SK-N-SH (cell line): ENCODE measurements at regions not wholly inside any gene's neighbourhood (a gene's known extent, or its start where the extent isn't known, plus 50 kb on each side); places are given as distances from the start of the nearest gene placed in this dataset.

Experiments
- CTCF ChIA-PET: fragments of 300-600, 350-600 bp; formaldehyde crosslinking; extraction: SDS; loops from one replicate; lab custom pipeline; 2021; lab: Yijun Ruan, JAX
- POLR2A ChIA-PET: fragments of 350-600 bp; sonication (Branson Sonifier 250); formaldehyde crosslinking; extraction: SDS; loops from one replicate; lab custom pipeline; 2020; ENCODE audit warnings: antibody characterized with exemption, inconsistent platforms; lab: Yijun Ruan, JAX
- DNase-seq: peaks from one replicate; pipeline ENCODE4 v3.0.0; 2012
- H2AFZ ChIP-seq: fragments of 200-600 bp; sonication (generic); 2 replicates; pipeline ENCODE4 v1.8.1; 2016; ENCODE audit warnings: antibody characterized with exemption, mild to moderate bottlenecking, low read depth
- H3F3A ChIP-seq: fragments of 200-600 bp; sonication (generic); replicated peaks from 2 replicates; pipeline ENCODE3; 2016; ENCODE audit warnings: antibody characterized with exemption, mild to moderate bottlenecking; ENCODE audit not compliant: insufficient read depth
- H3K27ac ChIP-seq, 2 experiments: fragments of 200-500 bp in 1 of 2; fragments of 200-600 bp in 1 of 2; sonication (Bioruptor generic) in 1 of 2; sonication (generic), shearing (Covaris generic) in 1 of 2; 2 replicates each; pipeline versions ENCODE4 v1.5.1 to v1.6.1; 2014 to 2016; ENCODE audit warnings: low read depth in 2 of 2, inconsistent platforms in 1 of 2, low read length in 1 of 2, mild to moderate bottlenecking in 1 of 2, mixed read lengths in 1 of 2
- H3K27me3 ChIP-seq: fragments of 200-600 bp; sonication (generic), shearing (Covaris generic); 2 replicates; pipeline ENCODE4 v1.6.1; 2016; ENCODE audit warnings: mixed run types; ENCODE audit not compliant: insufficient read depth
- H3K36me3 ChIP-seq, 2 experiments: fragments of 200-500 bp in 1 of 2; fragments of 200-600 bp in 1 of 2; sonication (Bioruptor generic) in 1 of 2; sonication (generic) in 1 of 2; replicated peaks in 1 of 2; 2 replicates each; pipeline versions ENCODE3 to v1.5.1; 2014 to 2016; ENCODE audit warnings: low read length in 1 of 2, mild to moderate bottlenecking in 1 of 2; ENCODE audit not compliant: insufficient read depth in 2 of 2, control insufficient read depth in 1 of 2
- H3K4me1 ChIP-seq, 2 experiments: fragments of 200-500 bp in 1 of 2; fragments of 200-600 bp in 1 of 2; sonication (Bioruptor generic) in 1 of 2; sonication (generic), shearing (Covaris generic) in 1 of 2; 2 replicates each; pipeline versions ENCODE4 v1.5.1 to v1.6.1; 2014 to 2016; ENCODE audit warnings: low read depth in 1 of 2, low read length in 1 of 2, mixed run types in 1 of 2; ENCODE audit not compliant: insufficient read depth in 2 of 2, control insufficient read depth in 1 of 2
- H3K4me2 ChIP-seq: fragments of 200-600 bp; sonication (generic), shearing (Covaris generic); 2 replicates; pipeline ENCODE4 v1.6.1; 2017; ENCODE audit warnings: mixed run types
- H3K4me3 ChIP-seq, 2 experiments: fragments of 200-500 bp in 1 of 2; fragments of 200-600 bp in 1 of 2; sonication (Bioruptor generic) in 1 of 2; sonication (generic), shearing (Covaris generic) in 1 of 2; 2 replicates each; pipeline versions ENCODE4 v1.5.1 to v1.8.1; 2014 to 2016; ENCODE audit warnings: low read depth in 2 of 2, inconsistent platforms in 1 of 2, low read length in 1 of 2, mild to moderate bottlenecking in 1 of 2, mixed read lengths in 1 of 2, moderate library complexity in 1 of 2
- H3K79me2 ChIP-seq: fragments of 200-600 bp; sonication (generic); 2 replicates; pipeline ENCODE4 v1.8.1; 2017; ENCODE audit warnings: mild to moderate bottlenecking; ENCODE audit not compliant: insufficient read depth
- H3K9ac ChIP-seq: fragments of 200-600 bp; sonication (generic); 2 replicates; pipeline ENCODE4 v1.6.1; 2017; ENCODE audit warnings: mixed run types
- H3K9me2 ChIP-seq: fragments of 200-600 bp; sonication (generic); 2 replicates; pipeline ENCODE4 v1.6.1; 2017; ENCODE audit warnings: mixed run types
- H3K9me3 ChIP-seq: fragments of 200-600 bp; sonication (generic); 2 replicates; pipeline ENCODE4 v1.6.1; 2017; ENCODE audit warnings: mixed run types, mild to moderate bottlenecking, moderate library complexity
- H4K20me1 ChIP-seq: fragments of 200-600 bp; sonication (generic); 2 replicates; pipeline ENCODE4 v1.6.1; 2017; ENCODE audit warnings: mild to moderate bottlenecking, mixed run types; ENCODE audit not compliant: insufficient read depth
- ELF1 ChIP-seq: IDR thresholded peaks from 2 replicates; pipeline ENCODE4 v1.4.0; 2012
- EP300 ChIP-seq, 2 experiments: IDR thresholded peaks; 2 replicates each; pipeline versions ENCODE4 v1.4.0 to v1.6.1; 2012; ENCODE audit warnings: borderline replicate concordance in 1 of 2, low read depth in 1 of 2, low read length in 1 of 2
- EZH2phosphoT487 ChIP-seq: fragments of 200-600 bp; sonication (generic); IDR thresholded peaks from 2 replicates; pipeline ENCODE4 v1.6.1; 2017; ENCODE audit warnings: low read depth, mixed run types, mild to moderate bottlenecking, antibody characterized with exemption, moderate library complexity, borderline replicate concordance
- FOSL2 ChIP-seq: IDR thresholded peaks from 2 replicates; pipeline ENCODE4 v1.4.0; 2012; ENCODE audit warnings: low read depth, mild to moderate bottlenecking, moderate library complexity, borderline replicate concordance
- FOXJ3 ChIP-seq: sonication (generic); formaldehyde crosslinking; IDR thresholded peaks from 2 replicates; pipeline ENCODE4 v1.5.1; 2020; ENCODE audit warnings: mild to moderate bottlenecking, missing genetic modification reagents
- FOXM1 ChIP-seq: IDR thresholded peaks from 2 replicates; pipeline ENCODE4 v1.4.0; 2012; ENCODE audit warnings: low read depth, mild to moderate bottlenecking
- GABPA ChIP-seq: IDR thresholded peaks from 2 replicates; pipeline ENCODE4 v1.4.0; 2012; ENCODE audit warnings: low read depth, mild to moderate bottlenecking
- JUND ChIP-seq: IDR thresholded peaks from 2 replicates; pipeline ENCODE4 v1.4.0; 2012
- MEF2A ChIP-seq: IDR thresholded peaks from 2 replicates; pipeline ENCODE4 v1.4.0; 2012; ENCODE audit warnings: low read depth, borderline replicate concordance
- NFIC ChIP-seq: IDR thresholded peaks from 2 replicates; pipeline ENCODE4 v1.4.0; 2012; ENCODE audit warnings: borderline replicate concordance
- NRF1 ChIP-seq: IDR thresholded peaks from 2 replicates; pipeline ENCODE4 v1.6.1; 2012; ENCODE audit warnings: low read depth, mild to moderate bottlenecking, low read length
- RCOR1 ChIP-seq: fragments of 150-350 bp; IDR thresholded peaks from 2 replicates; pipeline ENCODE4 v1.6.1; 2017; ENCODE audit warnings: antibody characterized with exemption, low read length
- SIN3A ChIP-seq: IDR thresholded peaks from 2 replicates; pipeline ENCODE4 v1.6.1; 2012; ENCODE audit warnings: low read depth, mild to moderate bottlenecking, low read length, moderate library complexity, borderline replicate concordance
- SMC3 ChIP-seq: IDR thresholded peaks from 2 replicates; pipeline ENCODE4 v1.6.1; 2012; ENCODE audit warnings: low read depth, low read length, improper control_type of control experiment
- TAF1 ChIP-seq: IDR thresholded peaks from 2 replicates; pipeline ENCODE4 v1.6.1; 2012; ENCODE audit warnings: low read depth, mild to moderate bottlenecking, low read length, moderate library complexity, borderline replicate concordance
- TEAD4 ChIP-seq: IDR thresholded peaks from 2 replicates; pipeline ENCODE4 v1.4.0; 2012; ENCODE audit warnings: mild to moderate bottlenecking, borderline replicate concordance; ENCODE audit not compliant: insufficient read depth
- YY1 ChIP-seq: IDR thresholded peaks from 2 replicates; pipeline ENCODE4 v1.4.0; 2012; ENCODE audit warnings: low read depth, mild to moderate bottlenecking
- WGBS: methylation state at CpG from one replicate; pipeline ENCODE4 v1.1.6; 2017; ENCODE audit warnings: low lambda C conversion rate; 5-methylcytosine and 5-hydroxymethylcytosine counted together
- TF ChIP-seq, protein P1 (sequence below): IDR thresholded peaks from 2 replicates; pipeline ENCODE4 v1.4.0; 2012; ENCODE audit warnings: low read depth
- TF ChIP-seq, protein P2 (sequence below): IDR thresholded peaks from 2 replicates; pipeline ENCODE4; 2012
- TF ChIP-seq, protein P3 (sequence below): fragments of 150-350 bp; IDR thresholded peaks from 2 replicates; pipeline ENCODE4 v1.6.1; 2017; ENCODE audit warnings: antibody characterized with exemption, low read length, low read depth, borderline replicate concordance

DNA sequence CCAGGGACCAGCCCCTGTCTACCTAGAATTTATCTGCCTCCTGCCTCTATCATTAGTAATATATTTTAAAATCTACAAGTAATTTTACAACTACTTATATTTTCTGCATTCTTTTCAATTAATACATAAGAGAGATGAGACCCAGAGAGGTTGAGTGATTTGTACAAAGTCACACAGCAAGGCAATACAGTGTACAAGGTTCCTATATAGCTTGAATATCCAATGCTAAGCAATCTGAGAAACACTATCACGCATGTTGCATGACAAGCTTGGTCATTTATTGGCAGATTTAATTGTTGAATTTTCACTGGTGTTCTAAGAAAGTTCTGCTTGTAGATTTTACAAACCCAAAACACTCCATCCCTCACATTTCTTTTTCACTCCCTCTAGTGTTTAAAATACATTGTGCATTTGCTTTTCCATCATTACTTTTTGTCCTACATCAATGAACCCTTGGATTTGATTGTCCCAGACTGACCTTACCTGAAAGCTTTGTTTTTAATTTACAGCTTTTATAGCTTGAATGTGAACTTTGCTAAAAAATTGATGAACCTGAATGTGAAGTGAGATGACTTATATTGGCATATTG is 520.9 kb upstream of the CITED2 start:
- Histone ChIP-seq H3K9ac (no peak overlapping the region), H2AFZ (no peak overlapping the region), H3K9me3 (no peaks in the 10 kb centered on the region), H3F3A (no peaks in the 10 kb centered on the region), H3K4me3 (no peak overlapping the region), H4K20me1 (no peaks in the 10 kb centered on the region), H3K27ac (no peak overlapping the region), H3K36me3 (no peaks in the 10 kb centered on the region), H3K27me3 (no peaks in the 10 kb centered on the region), H3K4me2 (no peak overlapping the region), H3K79me2 (no peaks in the 10 kb centered on the region), H3K9me2 (no peaks in the 10 kb centered on the region), H3K4me1 (no peaks in the 10 kb centered on the region)
- CTCF ChIA-PET, result no interaction called here
- 68% methylated on average over 1 of the region's 1 CpG for WGBS
- POLR2A ChIA-PET, result no interaction called here
- DNase-seq, result no peak
- TF ChIP-seq NRF1 (no peak), NFIC (no peak), JUND (no peak), RCOR1 (no peak), GABPA (no peak), FOXM1 (no peak), FOXJ3 (CRISPR knock-in tag) (no peak), SIN3A (no peak), TEAD4 (no peak), YY1 (no peak), MEF2A (no peak), FOSL2 (no peak), SMC3 (no peak), ELF1 (no peak), EP300 (IDR thresholded peaks at IDR 0.05; ENCODE audit: borderline replicate concordance in 1 of 2, low read depth in 1 of 2, low read length in 1 of 2) (no peak), TAF1 (no peak), EZH2phosphoT487 (no peak)
- TF ChIP-seq, protein P1, sequence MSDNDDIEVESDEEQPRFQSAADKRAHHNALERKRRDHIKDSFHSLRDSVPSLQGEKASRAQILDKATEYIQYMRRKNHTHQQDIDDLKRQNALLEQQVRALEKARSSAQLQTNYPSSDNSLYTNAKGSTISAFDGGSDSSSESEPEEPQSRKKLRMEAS, result no peak
- TF ChIP-seq, protein P2, sequence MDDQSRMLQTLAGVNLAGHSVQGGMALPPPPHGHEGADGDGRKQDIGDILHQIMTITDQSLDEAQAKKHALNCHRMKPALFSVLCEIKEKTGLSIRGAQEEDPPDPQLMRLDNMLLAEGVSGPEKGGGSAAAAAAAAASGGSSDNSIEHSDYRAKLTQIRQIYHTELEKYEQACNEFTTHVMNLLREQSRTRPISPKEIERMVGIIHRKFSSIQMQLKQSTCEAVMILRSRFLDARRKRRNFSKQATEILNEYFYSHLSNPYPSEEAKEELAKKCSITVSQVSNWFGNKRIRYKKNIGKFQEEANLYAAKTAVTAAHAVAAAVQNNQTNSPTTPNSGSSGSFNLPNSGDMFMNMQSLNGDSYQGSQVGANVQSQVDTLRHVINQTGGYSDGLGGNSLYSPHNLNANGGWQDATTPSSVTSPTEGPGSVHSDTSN, result no peak
- TF ChIP-seq, protein P3, sequence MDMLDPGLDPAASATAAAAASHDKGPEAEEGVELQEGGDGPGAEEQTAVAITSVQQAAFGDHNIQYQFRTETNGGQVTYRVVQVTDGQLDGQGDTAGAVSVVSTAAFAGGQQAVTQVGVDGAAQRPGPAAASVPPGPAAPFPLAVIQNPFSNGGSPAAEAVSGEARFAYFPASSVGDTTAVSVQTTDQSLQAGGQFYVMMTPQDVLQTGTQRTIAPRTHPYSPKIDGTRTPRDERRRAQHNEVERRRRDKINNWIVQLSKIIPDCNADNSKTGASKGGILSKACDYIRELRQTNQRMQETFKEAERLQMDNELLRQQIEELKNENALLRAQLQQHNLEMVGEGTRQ, result no peak
- TF ChIP-seq, all 33 proteins: peak for 0
